ENCODE measurements at regions not wholly inside any gene's neighbourhood (a gene's known extent, or its start where the extent isn't known, plus 50 kb on each side); places are given as distances from the start of the nearest gene placed in this dataset.
A peak's percentile ranks its signal among the peaks of the same experiment; 100 is the strongest.

- Histone ChIP-seq H3K27ac (replicated peaks) (no peak overlapping the region), H3K4me3 (replicated peaks; ENCODE audit: insufficient read depth, low read length) (no peak overlapping the region), H3K27me3 (ENCODE audit: insufficient read depth, poor library complexity, severe bottlenecking) (no peaks in the 10 kb centered on the region)
- TF ChIP-seq REST (IDR thresholded peaks at IDR 0.05; ENCODE audit: insufficient replicate concordance, low read depth) (no peak), SPI1 (IDR thresholded peaks at IDR 0.05; ENCODE audit: borderline replicate concordance, low read depth) (no peak), POLR2AphosphoS5 (IDR thresholded peaks at IDR 0.05; ENCODE audit: low read depth) (no peak), CTCF (IDR thresholded peaks at IDR 0.05; ENCODE audit: insufficient read depth, low read length) (no peak)
- DNase-seq (ENCODE audit: low read depth in 1 of 2, low spot score in 1 of 2) = no peak
Measured at GRCh38 chr4:54152846-54153600, 53.1 kb downstream of the GSX2 start.

DNA sequence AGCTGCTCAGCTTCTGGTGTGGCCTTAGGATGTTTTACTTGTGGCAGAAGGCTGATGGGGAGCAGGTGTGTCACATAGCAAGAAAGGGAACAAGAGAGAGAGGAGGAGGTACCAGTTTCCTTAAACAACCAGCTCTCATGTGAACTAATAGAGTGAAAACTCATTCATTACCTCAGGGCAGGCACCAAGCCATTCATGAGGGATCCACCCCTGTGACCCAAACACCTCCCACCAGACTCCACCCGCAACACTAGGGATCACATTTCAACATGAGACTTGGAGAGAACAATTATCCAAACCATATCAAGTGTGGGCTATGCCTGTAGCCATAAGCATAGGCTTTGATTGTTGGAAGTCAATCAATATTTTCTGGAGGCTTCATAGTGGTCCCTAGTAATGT, 56.0 kb downstream of the GSX2 start:
- no peak overlapping the region for H3K4me3 ChIP-seq (replicated peaks; ENCODE audit: insufficient read depth, low read length)
- no peak overlapping the region for H3K27ac ChIP-seq (replicated peaks)
- DNase-seq (ENCODE audit: low read depth in 1 of 2, low spot score in 1 of 2) = no peak
- H3K27me3 ChIP-seq (ENCODE audit: insufficient read depth, poor library complexity, severe bottlenecking) = no peaks in the 10 kb centered on the region
- TF ChIP-seq POLR2AphosphoS5 (IDR thresholded peaks at IDR 0.05; ENCODE audit: low read depth) (no peak), GABPA (IDR thresholded peaks at IDR 0.05; ENCODE audit: low read depth) (no peak), REST (IDR thresholded peaks at IDR 0.05; ENCODE audit: insufficient replicate concordance, low read depth) (no peak), SPI1 (IDR thresholded peaks at IDR 0.05; ENCODE audit: borderline replicate concordance, low read depth) (no peak), CTCF (IDR thresholded peaks at IDR 0.05; ENCODE audit: insufficient read depth, low read length) (no peak)

GRCh38 chr4:54157606-54158005, 57.6 kb downstream of the GSX2 start:
- no peak for TF ChIP-seq CTCF (IDR thresholded peaks at IDR 0.05; ENCODE audit: insufficient read depth, low read length)
- TF ChIP-seq REST (IDR thresholded peaks at IDR 0.05; ENCODE audit: insufficient replicate concordance, low read depth) = no peak
- no peak for TF ChIP-seq SPI1 (IDR thresholded peaks at IDR 0.05; ENCODE audit: borderline replicate concordance, low read depth)
- no peak for TF ChIP-seq GABPA (IDR thresholded peaks at IDR 0.05; ENCODE audit: low read depth)
- TF ChIP-seq POLR2AphosphoS5 (IDR thresholded peaks at IDR 0.05; ENCODE audit: low read depth) = no peak
- H3K27me3 ChIP-seq (ENCODE audit: insufficient read depth, poor library complexity, severe bottlenecking) = no peaks in the 10 kb centered on the region
- peak in 1 of 2 experiments; percentile 12 for DNase-seq (ENCODE audit: low read depth in 1 of 2, low spot score in 1 of 2)
- H3K27ac ChIP-seq (replicated peaks) = no peak overlapping the region
- H3K4me3 ChIP-seq (replicated peaks; ENCODE audit: insufficient read depth, low read length) = no peak overlapping the region
